Loucy (cell line): ENCODE measurements at regions not wholly inside any gene's neighbourhood (a gene's known extent, or its start where the extent isn't known, plus 50 kb on each side); places are given as distances from the start of the nearest gene placed in this dataset.

Experiments
- H2AFZ ChIP-seq: fragments of 200-600 bp; sonication (generic); 2 replicates; pipeline ENCODE4 v1.6.0; 2016; ENCODE audit warnings: antibody characterized with exemption, mild to moderate bottlenecking, low read length, moderate library complexity
- H3F3A ChIP-seq: fragments of 200-600 bp; 2 replicates; pipeline ENCODE4 v1.6.0; 2016; ENCODE audit warnings: antibody characterized with exemption, low read depth, mild to moderate bottlenecking
- H3K27me3 ChIP-seq: fragments of 200-600 bp; sonication (generic); 2 replicates; pipeline ENCODE4 v1.6.1; 2014; ENCODE audit warnings: low read length, mild to moderate bottlenecking; ENCODE audit not compliant: insufficient read depth, poor library complexity, severe bottlenecking
- H3K36me3 ChIP-seq: fragments of 200-600 bp; sonication (generic); 2 replicates; pipeline ENCODE4 v1.6.1; 2016; ENCODE audit warnings: low read length; ENCODE audit not compliant: insufficient read depth
- H3K4me1 ChIP-seq: fragments of 200-600 bp; sonication (generic); 2 replicates; pipeline ENCODE4 v1.5.1; 2014; ENCODE audit warnings: low read length, mild to moderate bottlenecking; ENCODE audit not compliant: insufficient read depth, poor library complexity, severe bottlenecking
- H3K4me2 ChIP-seq: fragments of 200-600 bp; sonication (generic); 2 replicates; pipeline ENCODE4 v1.6.0; 2014; ENCODE audit warnings: antibody characterized with exemption, low read length, low read depth, mild to moderate bottlenecking; ENCODE audit not compliant: poor library complexity, severe bottlenecking
- H3K4me3 ChIP-seq: fragments of 200-600 bp; sonication (generic); 2 replicates; pipeline ENCODE4 v1.5.1; 2014; ENCODE audit warnings: low read length, mild to moderate bottlenecking, mixed read lengths; ENCODE audit not compliant: poor library complexity, severe bottlenecking
- H3K79me2 ChIP-seq: fragments of 200-600 bp; sonication (generic); 2 replicates; pipeline ENCODE4 v1.6.1; 2014; ENCODE audit warnings: low read length; ENCODE audit not compliant: insufficient read depth
- H3K9ac ChIP-seq: fragments of 200-600 bp; sonication (generic); 2 replicates; pipeline ENCODE4 v1.6.0; 2014; ENCODE audit warnings: mild to moderate bottlenecking, low read depth, low read length, moderate library complexity; ENCODE audit not compliant: poor library complexity, severe bottlenecking
- H3K9me2 ChIP-seq: fragments of 200-600 bp; sonication (generic); replicated peaks from 2 replicates; pipeline ENCODE4 v1.6.1; 2016; ENCODE audit warnings: low read depth, low read length, mixed read lengths
- H3K9me3 ChIP-seq: fragments of 200-600 bp; sonication (generic); 2 replicates; pipeline ENCODE4 v1.6.1; 2014; ENCODE audit warnings: mild to moderate bottlenecking, antibody characterized with exemption, low read length, low read depth; ENCODE audit not compliant: insufficient read depth
- H4K20me1 ChIP-seq: fragments of 200-600 bp; sonication (generic); 2 replicates; pipeline ENCODE4 v1.6.0; 2014; ENCODE audit warnings: antibody characterized with exemption, low read length, mild to moderate bottlenecking; ENCODE audit not compliant: insufficient read depth, poor library complexity, severe bottlenecking
- CTCF ChIP-seq: fragments of 200-600 bp; sonication (generic); conservative IDR thresholded peaks from 2 replicates; pipeline ENCODE4 v1.5.1; 2014; ENCODE audit warnings: mild to moderate bottlenecking, antibody characterized with exemption, low read length
- EZH2phosphoT487 ChIP-seq: fragments of 200-600 bp; IDR thresholded peaks from 2 replicates; pipeline ENCODE4 v1.6.1; 2018; ENCODE audit warnings: antibody characterized with exemption, mild to moderate bottlenecking, moderate library complexity, borderline replicate concordance

GRCh38 chr18:77804382-77804781 is 554.7 kb downstream of the GALR1 start:
- no peak for TF ChIP-seq CTCF
- TF ChIP-seq EZH2phosphoT487 = no peak
- no peak overlapping the region for H3K4me3 ChIP-seq
- no peaks in the 10 kb centered on the region for H3K9me2 ChIP-seq
- no peaks in the 10 kb centered on the region for H3K27me3 ChIP-seq
- H4K20me1 ChIP-seq = no peaks in the 10 kb centered on the region
- no peaks in the 10 kb centered on the region for H3K36me3 ChIP-seq
- no peaks in the 10 kb centered on the region for H3F3A ChIP-seq
- no peak overlapping the region for H2AFZ ChIP-seq
- no peak overlapping the region for H3K4me2 ChIP-seq
- no peaks in the 10 kb centered on the region for H3K79me2 ChIP-seq
- no peaks in the 10 kb centered on the region for H3K9me3 ChIP-seq
- no peaks in the 10 kb centered on the region for H3K4me1 ChIP-seq
- H3K9ac ChIP-seq = no peak overlapping the region

- Histone ChIP-seq H4K20me1 (no peaks in the 10 kb centered on the region), H3K4me3 (no peak overlapping the region), H3K9me3 (no peaks in the 10 kb centered on the region), H3K4me1 (no peaks in the 10 kb centered on the region), H3K9ac (no peak overlapping the region), H3K27me3 (no peaks in the 10 kb centered on the region), H3K79me2 (no peaks in the 10 kb centered on the region), H3K9me2 (no peaks in the 10 kb centered on the region), H3K4me2 (no peak overlapping the region), H3F3A (no peaks in the 10 kb centered on the region), H2AFZ (no peak overlapping the region), H3K36me3 (no peaks in the 10 kb centered on the region)
- no peak for TF ChIP-seq EZH2phosphoT487
- TF ChIP-seq CTCF = no peak
Measured at GRCh38 chr18:77807650-77808049, 558.0 kb downstream of the GALR1 start.

GRCh38 chr18:77811503-77811902 is 561.9 kb downstream of the GALR1 start:
- H3K9me3 ChIP-seq = no peaks in the 10 kb centered on the region

More at GRCh38 chr18:77811503-77811902, 561.9 kb downstream of the GALR1 start:
- H3F3A ChIP-seq = no peaks in the 10 kb centered on the region
- no peaks in the 10 kb centered on the region for H3K9me2 ChIP-seq
- H3K4me1 ChIP-seq = no peaks in the 10 kb centered on the region
- H2AFZ ChIP-seq = no peak overlapping the region
- H3K4me3 ChIP-seq = no peak overlapping the region
- H3K36me3 ChIP-seq = no peaks in the 10 kb centered on the region
- no peak for TF ChIP-seq EZH2phosphoT487
- TF ChIP-seq CTCF = no peak
- no peak overlapping the region for H3K9ac ChIP-seq
- no peaks in the 10 kb centered on the region for H4K20me1 ChIP-seq
- no peaks in the 10 kb centered on the region for H3K79me2 ChIP-seq
- H3K27me3 ChIP-seq = no peaks in the 10 kb centered on the region
- no peak overlapping the region for H3K4me2 ChIP-seq
